ENCODE measurements at regions not wholly inside any gene's neighbourhood (a gene's known extent, or its start where the extent isn't known, plus 50 kb on each side); places are given as distances from the start of the nearest gene placed in this dataset.
"Not testable (repeated sequence)": the region's sequence is repeated elsewhere in the genome, so short reads cannot be mapped to it uniquely, and the experiment has no call there.

- Mint-ChIP-seq H3K4me1 (no peaks in the 10 kb centered on the region), H3K9me3 (no peaks in the 10 kb centered on the region)
- DNase-seq: no peak
These were observed 95.5 kb upstream of the TPTE start for GRCh38 chr21:10425856-10426255.

GRCh38 chr21:10426812-10427211 lies 94.6 kb upstream of the TPTE start:
- H3K27ac Mint-ChIP-seq, H3K27me3 Mint-ChIP-seq, H3K4me3 Mint-ChIP-seq, H3K4me1 Mint-ChIP-seq, H3K9me3 Mint-ChIP-seq, H3K36me3 Mint-ChIP-seq, DNase-seq: not testable (repeated sequence)

More at GRCh38 chr21:10425856-10426255, 95.5 kb upstream of the TPTE start:
- Mint-ChIP-seq H3K27ac (no peak overlapping the region), H3K27me3 (no peaks in the 10 kb centered on the region), H3K4me3 (no peak overlapping the region), H3K36me3 (no peaks in the 10 kb centered on the region)

GRCh38 chr21:10427277-10427676 lies 94.1 kb upstream of the TPTE start:
- H3K36me3 Mint-ChIP-seq, H3K9me3 Mint-ChIP-seq, H3K27ac Mint-ChIP-seq, DNase-seq, H3K4me1 Mint-ChIP-seq, H3K27me3 Mint-ChIP-seq, H3K4me3 Mint-ChIP-seq: not testable (repeated sequence)

DNA sequence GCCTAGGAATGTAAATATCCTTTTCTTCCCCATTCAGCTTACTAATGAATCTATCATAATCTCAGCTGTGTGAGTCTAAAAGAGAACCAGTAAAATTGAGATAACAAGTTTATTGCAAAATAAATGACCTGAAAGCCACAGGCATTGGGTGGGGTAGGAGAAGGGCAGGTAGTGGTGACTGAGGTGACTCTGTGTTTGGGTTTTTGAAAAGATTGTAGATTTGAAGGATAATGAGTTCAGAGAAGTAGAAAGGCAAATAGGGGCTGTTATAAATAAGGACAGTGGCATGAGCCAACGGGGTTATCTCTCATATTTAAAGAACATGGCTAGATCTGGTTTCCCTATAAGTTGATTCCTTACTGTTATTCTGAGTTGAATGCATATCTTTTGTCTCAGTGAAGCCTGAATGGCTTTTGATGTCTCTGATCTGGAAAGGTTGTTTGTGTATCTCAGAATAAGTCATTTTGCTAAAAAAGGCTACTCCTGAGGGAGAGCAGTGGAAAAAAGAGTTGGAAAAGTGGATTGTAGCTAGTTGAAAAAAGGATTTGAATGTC lies 92.3 kb upstream of the TPTE start:
- H3K4me1 Mint-ChIP-seq, DNase-seq, H3K27me3 Mint-ChIP-seq, H3K36me3 Mint-ChIP-seq, H3K4me3 Mint-ChIP-seq, H3K9me3 Mint-ChIP-seq, H3K27ac Mint-ChIP-seq: not testable (repeated sequence)

DNA sequence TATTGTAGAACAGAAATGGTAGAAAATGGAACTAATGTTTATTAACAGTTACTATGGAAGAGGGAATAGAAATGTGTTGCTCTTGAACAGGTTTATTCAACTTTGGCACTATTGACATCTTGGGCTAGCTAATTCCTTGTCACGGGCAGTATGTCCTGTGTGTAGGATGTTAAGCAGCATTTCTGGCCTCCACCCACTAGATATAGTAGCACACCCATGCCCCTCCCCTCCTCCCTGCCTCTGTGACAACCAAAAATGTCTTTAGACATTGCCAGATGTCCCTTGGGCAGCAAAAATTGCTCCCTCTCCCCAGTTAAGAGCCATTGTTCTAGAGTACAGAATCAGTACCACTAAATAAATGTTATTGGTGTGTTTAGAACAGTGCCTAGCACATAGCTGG lies 91.4 kb upstream of the TPTE start:
- H3K4me3 Mint-ChIP-seq: no peak overlapping the region
- no peaks in the 10 kb centered on the region for H3K4me1 Mint-ChIP-seq
- peaks cover 3% of the 10 kb centered on the region for H3K9me3 Mint-ChIP-seq
- H3K27me3 Mint-ChIP-seq: no peaks in the 10 kb centered on the region
- no peak for DNase-seq
- no peaks in the 10 kb centered on the region for H3K36me3 Mint-ChIP-seq
- H3K27ac Mint-ChIP-seq: no peak overlapping the region

GRCh38 chr21:10431995-10432394 lies 89.4 kb upstream of the TPTE start:
- not testable (repeated sequence) for H3K9me3 Mint-ChIP-seq, DNase-seq

DNA sequence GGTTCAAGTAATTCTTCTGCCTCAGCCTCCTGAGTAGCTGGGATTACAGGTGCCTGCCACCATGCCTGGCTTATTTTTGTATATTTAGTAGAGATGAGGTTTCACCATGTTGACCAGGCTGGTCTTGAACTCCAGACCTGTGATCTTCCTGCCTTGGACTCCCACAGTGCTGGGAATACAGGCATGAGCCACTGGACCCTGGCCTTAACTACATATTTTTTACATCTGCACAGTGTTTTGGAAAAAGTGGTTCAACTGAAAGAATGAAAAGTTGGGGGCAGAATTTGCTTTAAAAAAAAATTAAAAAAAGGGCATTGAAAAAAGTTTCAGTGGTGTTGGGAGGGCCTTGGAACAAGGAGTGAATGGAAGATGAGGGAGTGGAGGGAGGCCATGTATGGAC lies 88.9 kb upstream of the TPTE start:
- not testable (repeated sequence) for H3K27me3 Mint-ChIP-seq, H3K4me1 Mint-ChIP-seq, H3K36me3 Mint-ChIP-seq, H3K9me3 Mint-ChIP-seq, H3K4me3 Mint-ChIP-seq, H3K27ac Mint-ChIP-seq, DNase-seq

More at GRCh38 chr21:10431995-10432394, 89.4 kb upstream of the TPTE start:
- not testable (repeated sequence) for H3K4me1 Mint-ChIP-seq, H3K36me3 Mint-ChIP-seq, H3K27me3 Mint-ChIP-seq, H3K27ac Mint-ChIP-seq, H3K4me3 Mint-ChIP-seq

DNA sequence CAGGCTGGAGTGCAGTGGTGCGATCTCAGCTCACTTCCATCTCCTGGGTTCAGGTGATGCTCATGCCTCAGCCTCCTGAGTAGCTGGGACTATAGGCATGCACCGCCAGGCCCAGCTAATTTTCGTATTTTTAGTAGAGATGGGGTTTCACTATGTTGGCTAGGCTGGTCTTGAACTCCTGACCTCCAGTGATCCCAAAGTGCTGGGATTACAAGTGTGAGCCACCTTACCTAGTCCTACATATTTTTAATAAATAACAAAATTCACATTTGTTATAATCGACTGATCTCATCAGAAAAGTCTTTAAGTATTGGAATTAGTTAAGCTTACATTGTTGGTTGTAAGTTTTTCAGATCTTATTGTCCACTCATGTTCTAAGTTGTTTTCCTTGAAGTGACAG lies 83.4 kb upstream of the TPTE start:
- DNase-seq, H3K36me3 Mint-ChIP-seq, H3K27ac Mint-ChIP-seq, H3K4me3 Mint-ChIP-seq, H3K4me1 Mint-ChIP-seq, H3K27me3 Mint-ChIP-seq: not testable (repeated sequence)
- H3K9me3 Mint-ChIP-seq: peaks cover 13% of the 10 kb centered on the region

GRCh38 chr21:10440639-10441038 lies 80.7 kb upstream of the TPTE start:
- H3K4me1 Mint-ChIP-seq, H3K27ac Mint-ChIP-seq, H3K36me3 Mint-ChIP-seq, H3K27me3 Mint-ChIP-seq, H3K4me3 Mint-ChIP-seq, DNase-seq: not testable (repeated sequence)
- H3K9me3 Mint-ChIP-seq: peaks cover 12% of the 10 kb centered on the region

- peaks cover 17% of the 10 kb centered on the region for H3K9me3 Mint-ChIP-seq
- H3K27me3 Mint-ChIP-seq, H3K36me3 Mint-ChIP-seq, H3K4me1 Mint-ChIP-seq, DNase-seq, H3K4me3 Mint-ChIP-seq, H3K27ac Mint-ChIP-seq: not testable (repeated sequence)
These were observed 79.4 kb upstream of the TPTE start for GRCh38 chr21:10442018-10442417.

GRCh38 chr21:10445685-10446084 lies 75.7 kb upstream of the TPTE start:
- H3K27ac Mint-ChIP-seq, H3K4me1 Mint-ChIP-seq, H3K36me3 Mint-ChIP-seq, H3K27me3 Mint-ChIP-seq, H3K4me3 Mint-ChIP-seq, DNase-seq, H3K9me3 Mint-ChIP-seq: not testable (repeated sequence)

DNA sequence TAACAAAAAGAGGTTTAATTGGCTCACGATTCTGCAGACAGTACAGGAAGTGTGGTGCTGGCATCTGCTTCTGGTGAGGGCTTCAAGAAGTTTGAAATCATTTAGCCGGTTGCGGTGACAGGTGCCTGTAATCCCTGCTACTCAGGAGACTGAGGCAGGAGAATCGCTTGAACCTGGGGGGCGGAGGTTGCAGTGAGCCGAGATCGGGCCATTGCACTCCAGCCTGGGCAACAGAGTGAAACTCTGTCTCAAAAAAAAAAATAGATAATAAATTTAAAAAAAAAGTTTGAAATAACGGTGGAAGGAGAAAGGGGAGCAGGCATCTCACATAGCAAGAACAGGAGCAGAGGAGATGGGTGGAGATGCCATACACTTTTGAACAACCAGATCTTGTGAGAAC lies 71.9 kb upstream of the TPTE start:
- H3K9me3 Mint-ChIP-seq: peaks cover 19% of the 10 kb centered on the region

GRCh38 chr21:10451274-10451673 lies 70.1 kb upstream of the TPTE start:
- not testable (repeated sequence) for DNase-seq, H3K4me1 Mint-ChIP-seq, H3K36me3 Mint-ChIP-seq, H3K27me3 Mint-ChIP-seq, H3K4me3 Mint-ChIP-seq, H3K27ac Mint-ChIP-seq
- peaks cover 12% of the 10 kb centered on the region for H3K9me3 Mint-ChIP-seq

More for the DNA sequence above, 71.9 kb upstream of the TPTE start:
- H3K4me3 Mint-ChIP-seq, H3K36me3 Mint-ChIP-seq, DNase-seq, H3K4me1 Mint-ChIP-seq, H3K27ac Mint-ChIP-seq, H3K27me3 Mint-ChIP-seq: not testable (repeated sequence)

DNA sequence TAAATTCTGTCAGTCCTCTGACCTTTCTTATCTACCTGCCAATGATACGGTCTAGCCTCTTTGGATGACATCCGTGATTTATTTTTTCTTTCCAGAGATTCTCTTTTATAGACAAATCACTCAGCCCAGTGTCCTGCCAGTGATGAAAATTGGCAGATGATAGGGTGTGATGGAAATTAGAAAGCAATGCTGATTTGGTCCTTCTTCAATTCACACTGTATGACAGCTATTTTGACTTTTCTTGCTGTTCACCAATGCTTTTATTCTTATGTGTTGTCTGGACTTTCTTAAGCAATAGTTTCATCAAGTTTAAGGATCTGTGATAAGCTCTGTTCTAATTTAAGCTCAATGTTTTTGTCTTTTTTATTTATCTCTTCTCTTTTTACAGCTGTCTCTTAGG lies 63.6 kb upstream of the TPTE start:
- not testable (repeated sequence) for H3K9me3 Mint-ChIP-seq, H3K4me3 Mint-ChIP-seq, DNase-seq, H3K27ac Mint-ChIP-seq, H3K27me3 Mint-ChIP-seq, H3K4me1 Mint-ChIP-seq, H3K36me3 Mint-ChIP-seq

- not testable (repeated sequence) for H3K27ac Mint-ChIP-seq, DNase-seq, H3K9me3 Mint-ChIP-seq, H3K4me1 Mint-ChIP-seq, H3K27me3 Mint-ChIP-seq, H3K36me3 Mint-ChIP-seq, H3K4me3 Mint-ChIP-seq
These were observed 60.4 kb upstream of the TPTE start for GRCh38 chr21:10460957-10461356.

- H3K4me1 Mint-ChIP-seq, DNase-seq, H3K27me3 Mint-ChIP-seq, H3K36me3 Mint-ChIP-seq, H3K9me3 Mint-ChIP-seq, H3K4me3 Mint-ChIP-seq, H3K27ac Mint-ChIP-seq: not testable (repeated sequence)
These were observed 59.9 kb upstream of the TPTE start for GRCh38 chr21:10461445-10461844.

DNA sequence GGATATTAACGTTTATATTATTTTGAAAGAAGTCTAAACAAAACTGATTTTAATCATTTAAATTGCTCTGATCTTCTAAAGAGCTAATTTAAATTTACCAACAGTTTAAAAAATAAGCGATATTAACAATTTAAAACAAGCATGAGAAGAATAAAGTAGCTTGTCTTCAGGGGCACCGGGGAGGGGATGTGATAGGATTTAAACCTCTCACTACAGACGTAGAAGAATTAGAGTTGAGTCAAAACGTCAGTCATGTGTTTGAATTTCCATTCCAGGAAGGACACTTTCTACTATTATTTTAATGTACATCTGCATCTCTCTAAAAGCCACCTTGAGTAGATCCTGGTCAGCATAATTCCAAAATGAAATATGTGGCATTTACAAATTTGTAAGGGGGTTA lies 58.2 kb upstream of the TPTE start:
- Mint-ChIP-seq H3K27ac (no peak overlapping the region), H3K9me3 (no peaks in the 10 kb centered on the region), H3K4me3 (no peak overlapping the region), H3K36me3 (no peaks in the 10 kb centered on the region), H3K4me1 (no peaks in the 10 kb centered on the region), H3K27me3 (no peaks in the 10 kb centered on the region)
- no peak for DNase-seq

Data from activated naive CD8-positive, alpha-beta T cell treated with anti-CD3 and anti-CD28 coated beads for 36 hours (primary cell).